ENCODE measurements at regions not wholly inside any gene's neighbourhood (a gene's known extent, or its start where the extent isn't known, plus 50 kb on each side); places are given as distances from the start of the nearest gene placed in this dataset.

GRCh38 chr3:66604481-66604880 lies 103.7 kb upstream of the LRIG1 start:
- TF ChIP-seq, protein P1, sequence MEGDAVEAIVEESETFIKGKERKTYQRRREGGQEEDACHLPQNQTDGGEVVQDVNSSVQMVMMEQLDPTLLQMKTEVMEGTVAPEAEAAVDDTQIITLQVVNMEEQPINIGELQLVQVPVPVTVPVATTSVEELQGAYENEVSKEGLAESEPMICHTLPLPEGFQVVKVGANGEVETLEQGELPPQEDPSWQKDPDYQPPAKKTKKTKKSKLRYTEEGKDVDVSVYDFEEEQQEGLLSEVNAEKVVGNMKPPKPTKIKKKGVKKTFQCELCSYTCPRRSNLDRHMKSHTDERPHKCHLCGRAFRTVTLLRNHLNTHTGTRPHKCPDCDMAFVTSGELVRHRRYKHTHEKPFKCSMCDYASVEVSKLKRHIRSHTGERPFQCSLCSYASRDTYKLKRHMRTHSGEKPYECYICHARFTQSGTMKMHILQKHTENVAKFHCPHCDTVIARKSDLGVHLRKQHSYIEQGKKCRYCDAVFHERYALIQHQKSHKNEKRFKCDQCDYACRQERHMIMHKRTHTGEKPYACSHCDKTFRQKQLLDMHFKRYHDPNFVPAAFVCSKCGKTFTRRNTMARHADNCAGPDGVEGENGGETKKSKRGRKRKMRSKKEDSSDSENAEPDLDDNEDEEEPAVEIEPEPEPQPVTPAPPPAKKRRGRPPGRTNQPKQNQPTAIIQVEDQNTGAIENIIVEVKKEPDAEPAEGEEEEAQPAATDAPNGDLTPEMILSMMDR (IDR thresholded peaks at IDR 0.05) = no peak
- no peak for TF ChIP-seq EZH2 (IDR thresholded peaks at IDR 0.05; ENCODE audit: borderline replicate concordance, insufficient read depth, low read depth, low read length, poor library complexity, severe bottlenecking)
- no peaks in the 10 kb centered on the region for H3K4me1 ChIP-seq (ENCODE audit: control insufficient read depth in 2 of 2, insufficient read depth in 2 of 2, low read length in 2 of 2)
- intact Hi-C loops (cut with micrococcal nuclease) = no loop called here
- ATAC-seq (ENCODE audit: low read depth) = no peak
- no peaks in the 10 kb centered on the region for H3K4me1 Mint-ChIP-seq
- POLR2A ChIA-PET = no interaction called here
- no peaks in the 10 kb centered on the region for H4K20me1 ChIP-seq (ENCODE audit: control insufficient read depth, insufficient read depth, low read length, poor library complexity, severe bottlenecking)
- no peak overlapping the region for H3K27ac Mint-ChIP-seq
- WGBS (ENCODE audit: insufficient coverage) = no CpG with 5 or more reads among the region's 1 CpG
- H3K27me3 Mint-ChIP-seq = peaks cover 44% of the 10 kb centered on the region
- no peaks in the 10 kb centered on the region for H3K9me3 ChIP-seq (ENCODE audit: control extremely low read depth in 1 of 3, control insufficient read depth in 2 of 3, insufficient read depth in 1 of 3, low read length in 2 of 3)
- CTCF ChIA-PET = interaction anchor here (1.2 kb wide), 1 partner anchor 350 kb away, joined by 4 read pairs; no protein-coding TSS in a partner anchor
- no peaks in the 10 kb centered on the region for H3K79me2 ChIP-seq (ENCODE audit: control insufficient read depth, insufficient read depth, low read length)
- H3K9ac ChIP-seq (ENCODE audit: low read length) = no peak overlapping the region
- H3K9me3 Mint-ChIP-seq (ENCODE audit: insufficient read depth) = no peaks in the 10 kb centered on the region
- H3K27ac ChIP-seq (ENCODE audit: low read length in 2 of 2) = no peak overlapping the region
- H3K36me3 ChIP-seq (replicated peaks in 1 of 2; ENCODE audit: control extremely low read depth in 1 of 2, control insufficient read depth in 1 of 2, extremely low read depth in 1 of 2, insufficient read depth in 2 of 2, low read length in 1 of 2) = no peaks in the 10 kb centered on the region
- H3K27me3 ChIP-seq (replicated peaks in 1 of 4; ENCODE audit: control extremely low read depth in 1 of 4, control insufficient read depth in 3 of 4, insufficient read depth in 4 of 4, low read length in 3 of 4) = peaks cover 0 to 16% (median 7%) of the 10 kb centered on the region in 4 experiments
- no peak overlapping the region for H3K4me3 ChIP-seq (ENCODE audit: control extremely low read depth in 1 of 5, extremely low read depth in 1 of 5, insufficient read depth in 1 of 5, low read depth in 2 of 5, low read length in 4 of 5)
- no peak overlapping the region for H3K4me3 Mint-ChIP-seq
- no peak for DNase-seq
- H2AFZ ChIP-seq (ENCODE audit: insufficient read depth, low read depth, low read length, poor library complexity, severe bottlenecking) = no peak overlapping the region
- H3K4me2 ChIP-seq (replicated peaks; ENCODE audit: low read depth, low read length, poor library complexity, severe bottlenecking) = no peak overlapping the region

DNA sequence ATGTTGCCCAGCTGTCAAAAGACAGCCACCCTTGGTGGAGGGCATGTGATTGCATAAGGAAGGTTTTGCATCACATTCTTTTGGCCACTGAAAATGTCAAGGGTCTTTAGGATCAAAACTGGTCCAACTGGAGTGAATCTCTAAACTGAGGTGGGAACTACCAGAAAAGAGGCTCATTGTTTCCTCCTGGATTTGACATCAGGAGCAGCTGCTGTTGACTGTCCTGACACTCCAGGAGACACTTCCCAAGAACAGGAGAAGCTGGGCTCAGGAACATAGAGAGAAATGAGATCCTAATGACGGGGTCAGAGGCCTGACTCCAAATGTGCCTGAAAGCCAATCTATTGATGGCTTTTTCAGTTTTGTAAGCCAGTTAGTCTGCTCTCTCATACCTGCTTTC lies 105.3 kb upstream of the LRIG1 start:
- Mint-ChIP-seq H3K4me3 (no peak overlapping the region), H3K4me1 (no peaks in the 10 kb centered on the region), H3K27ac (no peak overlapping the region), H3K27me3 (peaks cover 44% of the 10 kb centered on the region), H3K9me3 (ENCODE audit: insufficient read depth) (no peaks in the 10 kb centered on the region)
- H2AFZ ChIP-seq (ENCODE audit: insufficient read depth, low read depth, low read length, poor library complexity, severe bottlenecking) = no peak overlapping the region
- H3K9me3 ChIP-seq (ENCODE audit: control extremely low read depth in 1 of 3, control insufficient read depth in 2 of 3, insufficient read depth in 1 of 3, low read length in 2 of 3) = no peaks in the 10 kb centered on the region
- H3K27me3 ChIP-seq (replicated peaks in 1 of 4; ENCODE audit: control extremely low read depth in 1 of 4, control insufficient read depth in 3 of 4, insufficient read depth in 4 of 4, low read length in 3 of 4) = peaks cover 0 to 19% (median 4%) of the 10 kb centered on the region in 4 experiments
- ATAC-seq (ENCODE audit: low read depth) (no peak), DNase-seq (no peak)
- WGBS (ENCODE audit: insufficient coverage) = 100% methylated on average over 1 of the region's 1 CpG
- no peak overlapping the region for H3K9ac ChIP-seq (ENCODE audit: low read length)
- no peak for TF ChIP-seq EZH2 (IDR thresholded peaks at IDR 0.05; ENCODE audit: borderline replicate concordance, insufficient read depth, low read depth, low read length, poor library complexity, severe bottlenecking)
- TF ChIP-seq, protein P1 (IDR thresholded peaks at IDR 0.05) = no peak
- ChIA-PET CTCF (no interaction called here), POLR2A (no interaction called here)
- intact Hi-C loops (cut with micrococcal nuclease) = no loop called here
- no peak overlapping the region for H3K4me3 ChIP-seq (ENCODE audit: control extremely low read depth in 1 of 5, extremely low read depth in 1 of 5, insufficient read depth in 1 of 5, low read depth in 2 of 5, low read length in 4 of 5)
- no peaks in the 10 kb centered on the region for H3K36me3 ChIP-seq (replicated peaks in 1 of 2; ENCODE audit: control extremely low read depth in 1 of 2, control insufficient read depth in 1 of 2, extremely low read depth in 1 of 2, insufficient read depth in 2 of 2, low read length in 1 of 2)
- H4K20me1 ChIP-seq (ENCODE audit: control insufficient read depth, insufficient read depth, low read length, poor library complexity, severe bottlenecking) = no peaks in the 10 kb centered on the region
- H3K79me2 ChIP-seq (ENCODE audit: control insufficient read depth, insufficient read depth, low read length) = no peaks in the 10 kb centered on the region
- H3K4me1 ChIP-seq (ENCODE audit: control insufficient read depth in 2 of 2, insufficient read depth in 2 of 2, low read length in 2 of 2) = no peaks in the 10 kb centered on the region
- H3K4me2 ChIP-seq (replicated peaks; ENCODE audit: low read depth, low read length, poor library complexity, severe bottlenecking) = no peak overlapping the region
- H3K27ac ChIP-seq (ENCODE audit: low read length in 2 of 2) = no peak overlapping the region

All from B cell (primary cell).